Panc1 (cell line): ENCODE measurements at regions not wholly inside any gene's neighbourhood (a gene's known extent, or its start where the extent isn't known, plus 50 kb on each side); places are given as distances from the start of the nearest gene placed in this dataset.

ENCODE experiments used
- ATAC-seq: fragments of 200-7000 bp; cut with Tn5 transposase; 2 replicates; pipeline ENCODE4 v1.9.1; 2020; ENCODE audit warnings: mild to moderate bottlenecking, moderate library complexity
- BruUV-seq: library from RNA; stranded (reverse); fragments of 400-500 nt; replicated peaks from 2 replicates; lab custom pipeline; 2021; lab: Mats Ljungman, UMichigan
- CTCF ChIA-PET: fragments of 300-600 bp; sonication (Branson Sonifier 250); formaldehyde crosslinking; loops from one replicate; lab custom pipeline; 2022; ENCODE audit warnings: antibody characterized with exemption; lab: Charles Lee
- POLR2A ChIA-PET: fragments of 300-600 bp; sonication (Branson Sonifier 250); formaldehyde crosslinking; loops from one replicate; lab custom pipeline; 2022; ENCODE audit warnings: antibody characterized with exemption; lab: Charles Lee
- DNase-seq: peaks from one replicate; pipeline ENCODE4 v3.0.0-alpha.2; 2010; ENCODE audit warnings: low read depth, low spot score
- H3K27ac ChIP-seq: 2 replicates; pipeline ENCODE4 v1.5.1; 2011; ENCODE audit warnings: mild to moderate bottlenecking, low read length, inconsistent platforms
- H3K27me3 ChIP-seq: fragments of 200-500 bp; sonication (Bioruptor generic); 2 replicates; pipeline ENCODE4 v1.6.0; 2014; ENCODE audit warnings: low read length, inconsistent platforms; ENCODE audit not compliant: control insufficient read depth, insufficient read depth
- H3K36me3 ChIP-seq: fragments of 200-500 bp; sonication (Bioruptor generic); 2 replicates; pipeline ENCODE4 v1.5.1; 2014; ENCODE audit warnings: inconsistent platforms, mild to moderate bottlenecking, low read length, moderate library complexity; ENCODE audit not compliant: control insufficient read depth, insufficient read depth
- H3K4me1 ChIP-seq: 2 replicates; pipeline ENCODE4 v1.5.1; 2011; ENCODE audit warnings: inconsistent platforms, mild to moderate bottlenecking, low read length, moderate library complexity; ENCODE audit not compliant: control insufficient read depth, insufficient read depth
- H3K4me3 ChIP-seq, 2 experiments: 2 replicates each; pipeline ENCODE4 v1.5.1; 2011 to 2012; ENCODE audit warnings: low read depth in 2 of 2, low read length in 2 of 2, mild to moderate bottlenecking in 2 of 2, inconsistent platforms in 1 of 2, moderate library complexity in 1 of 2
- H3K9me3 ChIP-seq: fragments of 200-500 bp; sonication (Bioruptor generic); 2 replicates; pipeline ENCODE4 v1.5.1; 2014; ENCODE audit warnings: low read depth, mild to moderate bottlenecking, inconsistent platforms, low read length, moderate library complexity; ENCODE audit not compliant: control insufficient read depth, insufficient read depth
- CTCF ChIP-seq: fragments of 450-650 bp; IDR thresholded peaks from 2 replicates; pipeline ENCODE4 v1.5.1; 2017; ENCODE audit warnings: mild to moderate bottlenecking
- POLR2AphosphoS5 ChIP-seq: IDR thresholded peaks from 2 replicates; pipeline ENCODE4 v1.6.1; 2012; ENCODE audit warnings: mild to moderate bottlenecking, low read depth, low read length, moderate library complexity
- REST ChIP-seq, 2 experiments: IDR thresholded peaks; 2 replicates each; pipeline ENCODE4 v1.6.1; 2011 to 2012; ENCODE audit warnings: low read depth in 2 of 2, control low read depth in 1 of 2, low read length in 1 of 2, mild to moderate bottlenecking in 1 of 2, moderate library complexity in 1 of 2; ENCODE audit not compliant: insufficient read depth in 1 of 2
- SIN3A ChIP-seq: IDR thresholded peaks from 2 replicates; pipeline ENCODE4 v1.6.1; 2012; ENCODE audit warnings: low read depth, mild to moderate bottlenecking, low read length, moderate library complexity, borderline replicate concordance; ENCODE audit not compliant: insufficient read depth
- TCF7L2 ChIP-seq: IDR thresholded peaks from 2 replicates; pipeline ENCODE4 v1.6.1; 2011; ENCODE audit warnings: mild to moderate bottlenecking, low read depth, low read length, inconsistent platforms
- in situ Hi-C: cut with HindIII; loops from 2 replicates; pipeline ENCODE4 v1.10.0; 2016; ENCODE audit warnings: low sequenced_read_pairs, low pct_unique_long_range_greater_than_20kb
- intact Hi-C: fragments of 100-400 bp; cut with micrococcal nuclease; formaldehyde crosslinking; loops from one replicate; pipeline ENCODE4 v1.10.0; 2022; ENCODE audit not compliant: unreplicated experiment

- DNase-seq (no peak), ATAC-seq (no peak)
- in situ Hi-C loops, result no loop called here
- H3K4me1 ChIP-seq, result no peaks in the 10 kb centered on the region
- H3K9me3 ChIP-seq, result no peaks in the 10 kb centered on the region
- POLR2A ChIA-PET, result no interaction called here
- CTCF ChIA-PET, result no interaction called here
- H3K27ac ChIP-seq, result no peak overlapping the region
- no peaks in the 10 kb centered on the region for H3K36me3 ChIP-seq
- no peak for TF ChIP-seq TCF7L2
- no peak for TF ChIP-seq SIN3A
- no peak for TF ChIP-seq REST (IDR thresholded peaks at IDR 0.05; ENCODE audit: insufficient read depth in 1 of 2, low read depth in 2 of 2, low read length in 1 of 2)
- no peak for TF ChIP-seq POLR2AphosphoS5
- TF ChIP-seq CTCF, result no peak
- H3K27me3 ChIP-seq, result no peaks in the 10 kb centered on the region
- no peak overlapping the region for H3K4me3 ChIP-seq
- intact Hi-C loops, result no loop called here
- no TSS peak for BruUV-seq
These were observed 786.9 kb upstream of the IGFBP3 start for GRCh38 chr7:46707973-46708372.

- DNase-seq (no peak), ATAC-seq (no peak)
- no peaks in the 10 kb centered on the region for H3K4me1 ChIP-seq
- POLR2A ChIA-PET, result no interaction called here
- H3K27me3 ChIP-seq, result no peaks in the 10 kb centered on the region
- no peak overlapping the region for H3K27ac ChIP-seq
- BruUV-seq, result no TSS peak
- TF ChIP-seq TCF7L2 (no peak), REST (IDR thresholded peaks at IDR 0.05; ENCODE audit: insufficient read depth in 1 of 2, low read depth in 2 of 2, low read length in 1 of 2) (no peak), SIN3A (no peak), CTCF (no peak), POLR2AphosphoS5 (no peak)
- H3K9me3 ChIP-seq, result no peaks in the 10 kb centered on the region
- no peak overlapping the region for H3K4me3 ChIP-seq
- no peaks in the 10 kb centered on the region for H3K36me3 ChIP-seq
- intact Hi-C loops, result no loop called here
- in situ Hi-C loops, result no loop called here
- CTCF ChIA-PET, result no interaction called here
These were observed 784.5 kb upstream of the IGFBP3 start for GRCh38 chr7:46705386-46706255.
